ENCODE measurements at regions not wholly inside any gene's neighbourhood (a gene's known extent, or its start where the extent isn't known, plus 50 kb on each side); places are given as distances from the start of the nearest gene placed in this dataset.
A peak's percentile ranks its signal among the peaks of the same experiment; 100 is the strongest.

- no peak for DNase-seq
These were observed 129.5 kb downstream of the UTP18 start for GRCh38 chr17:51389875-51390274.

DNA sequence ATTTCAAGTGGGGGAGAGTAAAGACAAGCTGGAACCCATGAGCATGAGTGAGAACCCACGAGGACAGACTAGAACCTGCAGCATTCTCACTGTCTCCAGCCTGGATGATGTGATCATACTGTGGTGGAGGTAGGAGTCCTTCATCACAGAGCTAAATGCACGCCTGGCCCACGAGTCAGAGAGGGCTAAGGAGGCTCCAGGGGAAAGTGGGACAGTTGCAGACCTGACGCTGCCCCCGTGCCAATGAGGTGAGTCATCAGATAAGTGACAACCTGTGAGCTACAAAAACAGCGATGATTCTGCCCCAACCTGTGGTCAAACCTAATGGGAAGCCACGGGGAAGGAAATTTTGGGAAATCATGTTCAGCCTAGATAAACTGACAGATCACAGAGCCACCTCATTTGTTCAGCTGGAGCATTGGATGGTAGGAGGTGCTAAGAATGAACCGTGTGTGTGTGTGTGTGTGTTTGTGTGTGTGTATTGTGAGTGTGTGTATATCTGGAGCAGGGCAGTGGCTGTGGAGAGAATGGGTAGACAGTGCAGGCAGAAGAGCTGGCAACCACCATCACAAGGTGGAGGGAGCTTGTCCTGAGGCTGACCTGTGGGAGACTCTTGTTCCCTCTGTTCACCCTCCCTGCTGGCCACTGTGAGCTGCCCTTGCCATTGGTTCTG, 131.8 kb downstream of the UTP18 start:
- no peak for DNase-seq

- no peak for DNase-seq
These were observed 135.3 kb downstream of the UTP18 start for GRCh38 chr17:51395621-51396020.

DNA sequence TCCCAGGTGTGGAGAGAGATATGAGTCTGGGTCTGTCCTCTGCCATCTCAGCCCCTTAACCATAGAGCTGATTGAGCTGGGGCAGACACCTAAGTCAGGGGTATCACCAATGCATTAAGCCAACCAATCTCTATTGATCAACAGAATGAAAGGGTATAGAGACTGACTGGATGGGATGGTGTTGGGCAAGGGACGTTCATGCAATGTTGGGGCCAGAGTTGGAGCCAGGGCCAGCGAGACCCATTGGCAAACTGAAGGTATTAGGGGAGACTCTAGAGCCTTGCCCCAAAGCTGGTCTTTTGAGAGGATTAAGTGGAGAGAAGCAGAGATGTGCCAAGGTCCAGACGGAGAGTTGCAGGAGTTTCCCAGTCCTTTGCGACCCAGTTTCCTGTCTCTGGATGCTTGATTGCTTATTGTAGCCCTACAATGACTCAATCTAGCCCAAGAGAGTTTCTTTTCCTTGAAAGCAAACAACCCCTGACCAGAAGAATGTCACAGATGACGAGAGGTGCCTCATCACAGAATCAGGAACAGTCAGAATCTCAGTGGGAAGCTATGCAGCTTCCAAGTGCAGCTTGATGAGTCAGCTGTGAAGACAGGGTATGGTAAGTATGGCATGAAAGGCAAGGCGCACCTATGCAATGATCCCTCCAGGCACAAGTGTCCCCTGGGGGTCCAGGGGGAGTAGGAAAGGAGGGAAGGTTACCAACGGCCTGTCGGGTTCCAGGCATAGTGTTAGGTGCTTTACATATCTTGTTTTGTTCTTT, 137.2 kb downstream of the UTP18 start:
- DNase-seq = no peak

GRCh38 chr17:51398128-51398525, 137.8 kb downstream of the UTP18 start:
- no peak for DNase-seq

DNA sequence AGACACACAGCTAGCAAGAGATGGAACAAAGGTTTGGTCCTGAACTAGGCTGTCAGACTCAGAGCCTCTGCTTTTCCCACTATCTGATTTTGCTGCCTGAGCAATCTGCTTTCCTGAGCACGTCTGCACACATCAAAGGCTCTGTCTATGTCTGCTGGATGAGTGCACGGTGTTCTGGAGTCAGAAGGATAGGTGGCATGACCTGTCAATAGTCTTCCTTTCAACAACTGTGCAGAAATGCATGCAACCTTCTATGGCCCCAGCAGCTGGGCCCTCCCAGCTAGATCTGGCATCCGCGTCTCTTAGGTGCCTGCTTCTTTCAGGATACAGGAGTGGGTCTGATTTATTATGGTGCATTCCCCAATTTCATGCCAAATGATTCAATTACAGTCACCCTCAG, 138.3 kb downstream of the UTP18 start:
- no peak for DNase-seq

DNA sequence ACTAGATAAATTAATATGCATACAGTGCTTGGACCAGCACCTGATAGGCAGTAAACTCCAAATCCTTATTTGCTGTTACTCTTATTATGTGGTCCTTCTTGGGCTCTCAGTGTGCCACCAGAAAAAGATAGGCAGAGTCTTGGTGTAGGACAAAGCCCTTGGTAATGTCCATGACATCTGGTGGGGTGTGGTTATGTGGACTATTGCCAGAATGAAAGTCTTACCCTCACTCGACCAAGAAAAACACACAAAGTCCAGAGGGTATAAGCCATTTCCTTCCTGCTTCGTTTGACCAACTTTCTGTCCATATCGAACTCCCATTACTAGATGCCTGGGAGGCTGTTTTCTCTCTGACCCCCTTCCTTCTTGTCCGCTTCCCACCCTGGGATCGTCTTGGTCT, 140.9 kb downstream of the UTP18 start:
- DNase-seq = no peak

- no peak for DNase-seq
These were observed 142.6 kb downstream of the UTP18 start for GRCh38 chr17:51402899-51403298.

DNA sequence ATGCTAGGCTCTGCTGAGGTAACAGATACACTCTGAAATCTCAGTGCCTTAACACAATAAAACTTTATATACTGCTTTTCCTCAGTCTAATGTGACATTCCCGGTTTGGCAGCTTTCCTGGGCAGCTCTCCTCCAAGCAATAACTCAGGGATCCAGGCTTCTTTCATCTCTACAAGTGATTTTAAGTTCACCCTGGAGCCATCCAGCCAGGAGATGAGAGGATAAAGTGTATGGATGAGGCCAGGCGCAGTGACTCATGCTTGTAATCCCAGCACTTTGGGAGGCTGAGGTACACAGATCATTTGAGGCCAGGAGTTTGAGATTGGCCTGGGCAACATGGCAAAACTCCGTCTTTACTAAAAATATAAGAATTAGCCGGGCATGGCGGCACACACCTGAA, 147.2 kb downstream of the UTP18 start:
- DNase-seq = no peak

GRCh38 chr17:51419476-51419875, 159.1 kb downstream of the UTP18 start:
- no peak for DNase-seq

GRCh38 chr17:51421525-51421924, 161.2 kb downstream of the UTP18 start:
- DNase-seq = no peak

GRCh38 chr17:51422634-51423033, 162.3 kb downstream of the UTP18 start:
- no peak for DNase-seq

GRCh38 chr17:51423421-51424160, 163.2 kb downstream of the UTP18 start:
- DNase-seq = no peak

- DNase-seq = no peak
These were observed 165.4 kb downstream of the UTP18 start for GRCh38 chr17:51425773-51426172.

DNA sequence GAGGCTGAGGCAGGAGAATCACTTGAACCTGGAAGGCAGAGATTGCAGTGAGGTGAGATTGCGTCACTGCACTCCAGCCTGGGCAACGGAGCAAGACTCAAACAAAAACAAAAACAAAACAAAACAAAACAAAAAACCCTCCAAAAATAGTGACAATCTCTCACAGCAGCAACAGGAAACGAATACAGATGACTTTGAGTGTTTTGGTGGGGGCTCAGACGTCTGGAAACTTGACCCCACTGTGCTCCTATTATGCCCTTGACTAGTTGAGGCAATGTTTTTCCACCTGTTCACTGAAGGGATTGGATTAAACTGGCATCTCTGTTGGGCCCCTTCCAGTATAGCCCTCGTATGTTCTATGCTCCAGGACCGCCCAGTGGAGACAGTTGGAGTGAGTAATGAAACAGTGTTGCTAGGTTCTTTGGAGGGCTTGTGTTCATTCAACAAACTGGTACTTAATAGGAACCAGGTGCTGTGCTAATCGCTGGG, 167.0 kb downstream of the UTP18 start:
- DNase-seq = peak; percentile 44 to 66

- DNase-seq = peak; percentile 80 to 83
These were observed 167.5 kb downstream of the UTP18 start for GRCh38 chr17:51427856-51428255.

DNA sequence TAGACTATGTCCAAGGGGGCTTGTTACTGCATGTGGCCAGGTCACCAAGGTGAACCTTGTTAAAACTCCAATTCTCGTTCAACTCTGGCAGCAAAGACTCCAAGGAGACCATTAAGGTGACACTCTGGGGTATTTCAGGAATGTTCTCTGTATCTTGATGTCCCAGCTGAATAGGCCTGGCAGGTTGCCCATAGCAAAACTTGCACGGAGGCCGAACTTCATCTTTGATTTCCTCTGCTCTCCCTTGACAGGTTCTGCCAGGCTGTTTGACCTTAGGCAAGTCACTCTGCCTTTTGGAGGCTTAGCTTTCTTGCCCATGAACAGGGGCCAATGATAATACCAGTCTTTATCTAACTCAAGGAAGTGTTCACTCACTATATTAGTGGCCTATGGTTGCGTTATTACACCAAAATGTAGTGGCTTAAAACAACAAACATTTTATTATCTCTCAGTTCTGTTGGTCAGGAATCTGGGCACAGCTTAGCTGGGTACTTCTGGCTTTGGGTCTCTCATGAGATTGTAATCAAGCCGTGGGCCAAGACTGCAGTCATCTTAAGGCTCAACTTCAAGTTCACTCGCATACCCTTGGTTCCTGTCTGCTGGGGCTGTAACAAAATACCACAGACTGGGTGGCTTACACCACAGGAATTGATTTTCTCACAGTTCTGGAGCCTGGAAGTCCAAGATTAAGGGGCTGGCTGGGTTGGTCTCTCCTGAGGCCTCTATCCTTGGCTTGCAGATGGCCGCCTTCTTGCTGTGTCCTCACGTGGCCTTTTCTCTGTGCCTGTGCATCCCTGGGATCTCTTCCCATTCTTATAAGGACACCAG, 168.5 kb downstream of the UTP18 start:
- peak in 1 of 2 donors; percentile 23 for DNase-seq

DNA sequence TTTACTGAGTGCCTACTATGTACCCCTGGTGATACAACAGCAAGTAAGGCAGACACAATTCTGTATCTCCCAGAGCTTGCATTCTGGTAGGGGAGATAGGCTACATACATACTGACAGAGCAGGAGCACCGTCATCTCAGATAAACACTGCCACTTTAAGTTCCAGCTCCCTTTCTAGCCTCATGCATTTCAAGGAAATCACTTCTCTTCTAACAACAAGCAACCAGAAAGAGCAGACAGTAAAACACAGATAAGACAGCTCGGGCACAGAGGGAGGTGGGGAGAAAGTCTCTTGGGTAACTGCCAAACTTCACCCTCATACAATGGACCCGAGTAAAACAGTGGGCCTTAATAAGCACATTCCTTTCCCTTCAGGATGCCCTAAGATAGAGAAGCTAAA, 169.6 kb downstream of the UTP18 start:
- DNase-seq = peak in 1 of 2 donors; percentile 28

GRCh38 chr17:51430591-51430990, 170.2 kb downstream of the UTP18 start:
- no peak for DNase-seq

- no peak for DNase-seq
These were observed 174.3 kb downstream of the UTP18 start for GRCh38 chr17:51434434-51435170.

- DNase-seq = peak in 1 of 2 donors; percentile 40
These were observed 174.8 kb downstream of the UTP18 start for GRCh38 chr17:51435171-51435552.

DNA sequence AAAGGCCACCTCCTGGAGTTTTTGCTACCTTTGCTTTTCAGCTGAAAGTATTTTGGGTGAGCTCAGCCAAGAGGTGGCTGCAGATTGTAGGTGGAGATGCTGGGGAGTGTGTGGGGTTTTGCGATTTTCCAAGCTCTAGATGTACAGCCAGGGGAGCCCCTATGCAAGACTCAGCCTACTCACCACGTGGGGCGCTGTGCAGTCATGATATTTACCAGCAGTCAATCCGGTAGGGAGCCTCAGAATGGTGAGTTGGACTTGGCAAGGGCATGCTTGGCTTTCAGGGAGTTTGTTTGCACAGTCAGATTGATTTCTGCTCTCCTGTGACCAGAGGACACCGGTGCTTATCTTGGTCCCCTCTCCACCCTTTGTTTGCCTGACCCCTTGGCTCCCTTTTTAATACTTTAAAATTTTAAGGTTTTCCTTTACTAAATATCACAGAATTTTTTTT, 175.3 kb downstream of the UTP18 start:
- peak; percentile 45 to 64 for DNase-seq

Measured in CD4-positive, alpha-beta T cell treated with Interleukin-4 for 1 hour (primary cell).